GM19438 (cell line): ENCODE measurements at regions not wholly inside any gene's neighbourhood (a gene's known extent, or its start where the extent isn't known, plus 50 kb on each side); places are given as distances from the start of the nearest gene placed in this dataset.
"Not testable (repeated sequence)": the region's sequence is repeated elsewhere in the genome, so short reads cannot be mapped to it uniquely, and the experiment has no call there.

Experiments used
- ATAC-seq: cut with Tn5 transposase; IDR thresholded peaks from one replicate; pipeline ENCODE4 v1.9.1; 2021; ENCODE audit warnings: low read depth; ENCODE audit not compliant: unreplicated experiment

DNA sequence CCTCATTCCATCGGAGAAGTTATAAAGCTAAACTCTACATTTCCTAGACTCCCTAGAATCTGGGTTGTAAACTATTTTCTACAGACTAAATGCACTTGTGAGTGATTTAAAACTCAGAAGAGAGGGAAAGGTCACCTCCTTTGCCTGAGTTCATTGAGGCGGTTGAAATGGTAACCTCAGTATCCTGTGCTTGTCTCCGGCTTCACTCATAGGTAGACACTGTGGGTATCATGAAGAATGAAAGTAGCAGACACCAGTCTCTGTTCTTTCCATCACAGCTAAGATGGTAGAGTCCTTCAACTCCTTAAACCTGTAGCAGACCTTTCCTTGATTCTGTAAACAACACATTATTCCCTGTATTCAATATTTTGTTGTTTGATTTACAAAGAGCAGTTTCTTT lies 291.3 kb upstream of the ANKRD50 start:
- no peak for ATAC-seq

DNA sequence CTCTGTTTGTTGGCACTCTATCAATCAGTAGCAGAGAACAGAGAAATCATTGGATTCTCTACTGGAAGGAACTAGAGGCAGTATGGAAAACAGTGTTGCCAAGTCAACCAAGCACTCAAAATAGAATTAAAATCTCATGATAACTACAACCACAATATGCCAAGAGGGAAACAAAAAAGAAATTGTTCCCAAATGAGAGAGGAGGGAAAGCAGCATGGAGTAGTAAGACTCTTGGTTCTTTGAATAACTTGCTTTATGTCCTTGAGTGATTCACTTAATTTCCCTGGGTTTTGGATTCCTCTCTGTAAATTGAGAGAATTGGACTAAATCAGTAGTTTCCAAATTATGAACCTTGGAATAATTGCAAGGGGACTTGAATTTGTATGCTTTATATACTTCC lies 285.5 kb upstream of the ANKRD50 start:
- ATAC-seq = no peak

DNA sequence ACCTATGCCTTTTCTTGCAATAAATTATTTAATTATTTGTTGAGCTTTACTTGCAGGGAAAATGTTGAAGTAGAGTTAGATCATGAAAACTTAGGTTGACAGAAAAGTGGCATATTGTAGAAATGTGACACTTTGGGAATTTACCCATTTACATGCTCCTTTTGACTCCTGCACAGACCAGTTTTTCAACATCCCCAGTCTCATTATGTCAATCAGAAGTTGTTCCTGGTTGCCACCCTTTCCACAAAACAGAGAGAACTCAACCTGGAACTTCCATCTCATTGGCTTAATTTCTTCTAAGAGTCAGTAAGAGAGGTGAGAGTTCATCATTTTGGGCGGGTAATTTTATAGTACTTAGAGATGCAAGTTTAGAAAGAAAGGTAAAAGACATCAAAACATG lies 284.6 kb upstream of the ANKRD50 start:
- no peak for ATAC-seq

GRCh38 chr4:124993838-124994237 lies 281.3 kb upstream of the ANKRD50 start:
- ATAC-seq = no peak

DNA sequence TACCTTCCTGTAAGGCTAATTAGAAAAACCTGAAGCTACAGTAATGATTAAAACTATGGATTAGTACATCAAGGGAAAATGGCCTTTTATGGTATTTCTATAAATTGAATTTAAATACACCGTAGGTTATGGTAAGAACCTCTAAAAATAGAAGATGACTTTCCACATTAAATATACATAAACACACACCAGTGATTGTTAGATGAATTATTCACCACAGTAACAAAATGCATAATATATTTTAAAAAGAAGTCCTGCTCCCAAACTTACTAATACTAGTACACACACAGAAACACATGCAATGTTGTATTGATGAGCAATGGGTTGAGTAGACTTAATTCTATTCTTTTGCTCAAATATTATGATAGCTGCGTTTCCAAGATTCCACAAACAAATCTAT lies 277.9 kb upstream of the ANKRD50 start:
- no peak for ATAC-seq

DNA sequence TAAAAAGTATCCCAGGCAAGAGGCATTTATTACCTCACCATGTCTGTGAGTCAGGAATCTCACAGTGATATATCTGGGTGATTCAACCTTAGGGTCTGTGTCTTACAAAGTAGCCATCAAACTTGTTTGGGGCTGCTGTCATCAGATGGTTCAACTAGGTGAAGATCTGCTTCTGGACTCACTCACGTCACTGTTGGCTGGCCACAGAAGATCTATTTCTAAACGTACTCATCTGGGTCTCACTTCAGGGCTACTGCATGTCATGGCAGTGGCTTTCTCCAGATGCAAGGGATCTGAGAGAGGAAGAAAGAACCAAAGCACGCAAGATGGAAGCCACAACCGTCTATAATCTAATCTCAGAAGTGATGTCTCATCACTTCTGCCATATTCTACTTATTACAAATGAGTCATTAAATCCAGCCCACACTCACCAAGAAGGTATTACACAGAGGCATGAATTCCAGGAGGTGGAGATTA lies 267.8 kb upstream of the ANKRD50 start:
- no peak for ATAC-seq

DNA sequence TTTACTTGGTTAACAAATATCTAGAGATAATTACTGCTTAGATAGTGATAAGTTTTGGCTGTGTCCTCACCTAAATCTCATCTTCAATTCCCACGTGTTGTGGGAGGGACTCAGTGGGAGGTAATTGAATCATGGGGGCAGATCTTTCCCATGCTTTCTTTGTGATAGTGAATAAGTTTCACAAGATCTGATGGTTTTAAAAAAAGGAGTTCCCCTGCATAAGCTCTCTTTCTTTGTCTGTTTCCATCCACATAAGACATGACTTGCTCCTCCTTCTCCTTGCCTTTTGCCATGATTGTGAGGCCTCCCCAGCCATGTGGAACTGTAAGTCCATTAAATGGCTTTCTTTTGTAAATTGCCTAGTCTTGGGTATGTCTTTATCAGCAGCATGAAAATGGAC lies 266.0 kb upstream of the ANKRD50 start:
- ATAC-seq = not testable (repeated sequence)

GRCh38 chr4:124977045-124977444 lies 264.5 kb upstream of the ANKRD50 start:
- ATAC-seq = no peak

DNA sequence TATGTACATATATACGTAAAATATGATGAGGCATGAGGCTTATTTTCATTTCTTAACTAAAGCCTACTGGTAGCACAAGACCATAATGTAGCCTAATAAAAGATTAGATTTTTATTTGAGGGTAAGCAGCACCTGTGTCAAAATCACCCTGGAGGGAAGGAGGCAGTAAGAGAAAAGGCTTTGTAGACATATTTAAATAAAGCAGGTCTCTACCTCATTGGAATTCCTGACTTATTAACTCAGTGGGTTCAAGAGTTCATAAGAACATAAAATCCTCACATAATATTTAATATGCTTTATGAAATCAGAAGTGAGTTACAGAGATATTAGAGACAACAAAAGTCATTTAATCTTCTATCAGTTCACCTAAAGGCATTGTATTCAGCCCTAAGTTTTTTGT lies 261.6 kb upstream of the ANKRD50 start:
- ATAC-seq = no peak

DNA sequence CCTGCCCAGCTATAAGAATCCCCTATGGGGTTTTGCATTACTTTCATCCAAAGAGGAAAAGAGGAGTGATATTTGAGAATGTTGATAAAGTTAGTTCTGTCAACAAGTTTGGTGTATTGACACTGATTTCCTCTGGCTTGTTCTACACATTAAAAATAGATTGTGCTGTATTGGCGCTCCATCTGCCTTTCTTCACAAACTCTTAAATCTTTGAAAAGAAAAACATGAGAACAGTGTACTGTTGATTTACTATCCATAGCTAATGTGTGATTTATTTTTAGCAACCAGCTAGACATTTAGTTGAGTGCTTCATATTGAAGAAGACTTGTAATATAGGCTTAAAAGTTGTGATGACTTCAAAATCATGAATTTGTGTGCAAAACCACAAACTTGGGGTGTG lies 261.2 kb upstream of the ANKRD50 start:
- no peak for ATAC-seq

DNA sequence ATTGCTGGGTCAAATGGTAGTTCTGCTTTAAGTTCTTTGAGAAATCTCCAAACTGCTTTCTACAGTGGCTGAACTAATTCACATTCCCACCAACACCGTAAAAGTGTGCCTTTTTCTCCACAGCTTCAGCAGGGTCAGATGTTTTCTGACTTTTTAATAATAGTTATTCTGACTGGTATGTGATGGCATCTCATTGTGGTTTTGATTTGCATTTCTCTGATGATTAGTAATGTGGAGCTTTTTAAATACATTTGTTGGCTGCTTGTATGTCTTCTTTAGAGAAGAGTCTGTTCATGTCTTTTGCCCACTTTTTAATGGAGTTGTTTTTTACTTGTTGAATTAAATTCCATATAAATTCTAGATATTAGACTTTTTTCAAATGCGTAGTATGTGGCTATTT lies 257.5 kb upstream of the ANKRD50 start:
- no peak for ATAC-seq

- ATAC-seq = no peak
These were observed 253.0 kb upstream of the ANKRD50 start for GRCh38 chr4:124965497-124965891.

DNA sequence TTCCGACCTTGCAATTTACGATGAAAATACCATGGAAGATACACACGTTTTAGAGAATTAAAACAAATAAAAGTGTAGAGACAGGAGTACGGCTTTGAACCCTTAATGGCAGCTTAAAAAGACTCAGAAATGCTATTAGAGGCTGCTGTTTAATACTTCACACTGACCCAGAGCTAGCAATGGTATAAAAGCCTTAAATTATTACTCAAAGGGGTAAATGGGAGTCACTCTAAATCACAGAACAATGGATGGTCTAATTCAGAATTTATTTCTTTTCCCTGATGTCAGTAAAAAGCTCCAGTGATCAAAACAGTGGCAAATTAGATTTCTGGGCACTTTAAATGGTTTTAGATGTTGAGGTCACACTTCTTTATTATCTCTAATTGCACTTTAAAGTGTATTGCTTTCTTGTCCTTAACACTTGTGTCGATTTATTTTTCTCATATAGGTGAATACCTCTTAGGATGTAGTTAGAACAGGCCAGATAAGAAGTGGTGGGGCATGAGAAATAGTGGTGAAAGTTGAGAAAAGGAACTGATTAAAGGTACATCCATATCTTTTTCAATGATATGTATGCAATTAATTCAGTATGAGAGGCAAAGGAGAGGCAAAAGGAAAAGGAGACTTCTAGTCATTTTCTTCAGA lies 252.4 kb upstream of the ANKRD50 start:
- ATAC-seq = no peak

GRCh38 chr4:124964251-124964650 lies 251.7 kb upstream of the ANKRD50 start:
- ATAC-seq = no peak

DNA sequence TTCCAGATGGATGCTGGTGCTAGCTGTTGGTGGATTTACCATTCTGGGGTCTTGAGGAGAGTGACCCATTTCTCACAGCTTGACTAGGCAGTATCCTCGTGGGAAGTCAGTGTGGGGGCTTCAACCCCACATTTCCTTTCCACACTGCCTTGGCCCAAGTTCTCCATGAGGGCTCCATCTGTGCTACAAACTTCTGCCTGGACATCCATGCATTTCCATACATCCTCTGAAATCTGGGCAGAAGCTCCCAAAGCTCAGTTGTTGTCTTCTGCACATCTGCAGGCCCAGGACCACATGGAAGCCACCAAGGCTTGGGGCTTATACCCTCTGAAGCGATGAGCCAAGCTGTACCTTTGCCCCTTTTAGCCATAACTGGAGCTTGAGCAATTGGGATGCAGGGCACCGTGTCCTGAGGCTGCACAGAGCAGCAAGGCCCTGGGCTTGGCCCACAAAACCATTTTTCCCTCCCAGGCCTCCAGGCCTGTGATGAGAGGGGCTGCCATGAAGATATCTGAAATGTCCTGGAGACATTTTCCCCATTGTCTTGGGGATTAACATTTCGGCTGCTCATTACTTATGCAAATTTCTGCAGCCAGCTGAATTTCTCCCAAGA lies 248.7 kb upstream of the ANKRD50 start:
- ATAC-seq = no peak

DNA sequence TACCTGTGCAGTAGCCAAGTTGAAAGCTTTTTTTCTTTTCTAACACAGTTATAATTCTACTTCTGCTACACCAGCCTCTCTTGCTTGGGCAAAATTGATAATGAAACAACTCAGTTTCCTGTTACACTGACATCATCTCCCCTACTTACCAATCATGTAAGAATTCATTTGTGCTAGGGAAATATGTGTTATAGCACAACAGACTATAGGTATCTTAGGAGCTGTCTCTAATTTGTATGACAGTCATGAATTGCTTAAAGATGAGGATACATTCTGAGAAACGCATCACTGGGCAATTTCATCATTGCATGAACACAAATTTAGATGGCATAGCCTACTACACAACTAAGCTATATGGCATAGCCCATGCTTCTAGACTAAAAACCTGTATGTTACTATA lies 246.3 kb upstream of the ANKRD50 start:
- ATAC-seq = no peak

- no peak for ATAC-seq
These were observed 242.9 kb upstream of the ANKRD50 start for GRCh38 chr4:124955476-124955875.

DNA sequence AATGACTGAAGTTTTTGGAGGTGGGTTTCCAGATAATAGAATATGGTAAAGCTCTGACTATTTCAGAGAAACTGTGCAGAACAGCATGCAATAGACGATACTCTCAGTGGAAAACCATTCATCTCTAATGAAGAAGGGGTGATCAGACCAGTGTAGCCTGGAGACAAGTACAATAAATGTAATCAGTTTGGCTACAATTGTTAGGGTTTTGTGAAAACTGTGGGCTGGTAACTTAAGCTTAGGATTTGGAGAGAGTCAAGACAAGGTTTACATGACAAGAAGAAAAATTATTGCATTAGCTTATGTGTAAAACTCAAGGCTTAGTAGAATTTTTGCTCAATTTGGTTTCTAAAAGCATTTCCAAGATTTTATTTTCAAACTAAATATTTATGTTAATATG lies 241.5 kb upstream of the ANKRD50 start:
- ATAC-seq = no peak

- ATAC-seq = no peak
These were observed 241.0 kb upstream of the ANKRD50 start for GRCh38 chr4:124953486-124953885.

DNA sequence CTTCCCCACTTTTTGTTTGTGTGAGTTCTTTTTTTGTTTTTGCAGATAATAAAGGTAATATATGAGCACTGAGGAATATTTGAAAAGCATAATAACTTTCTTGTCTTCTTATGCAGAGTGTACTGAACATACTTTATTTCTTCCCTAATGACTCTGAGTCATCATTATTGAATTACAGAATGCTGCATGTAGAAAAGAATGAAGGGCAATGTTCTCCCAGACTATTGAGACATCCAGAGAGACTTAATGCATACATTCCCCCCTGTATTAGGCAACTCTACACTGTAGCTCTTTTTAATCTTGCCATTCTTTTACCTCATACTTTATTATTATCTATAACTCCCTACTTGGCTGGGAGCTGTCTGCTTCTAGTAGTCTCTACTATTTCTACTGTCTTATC lies 240.5 kb upstream of the ANKRD50 start:
- ATAC-seq = no peak

- no peak for ATAC-seq
These were observed 240.1 kb upstream of the ANKRD50 start for GRCh38 chr4:124952601-124953000.

GRCh38 chr4:124948976-124949597 lies 236.6 kb upstream of the ANKRD50 start:
- no peak for ATAC-seq
